A549 (cell line): ENCODE measurements at regions not wholly inside any gene's neighbourhood (a gene's known extent, or its start where the extent isn't known, plus 50 kb on each side); places are given as distances from the start of the nearest gene placed in this dataset.

Source experiments
- ATAC-seq, 2 experiments: fragments of 200-7000 bp in 1 of 2; fragments of >200 bp in 1 of 2; cut with Nextera tagmentation in 1 of 2; cut with Tn5 transposase in 1 of 2; 3 replicates each; pipeline versions ENCODE4 v1.8.0 to v1.9.1; 2018 to 2020; ENCODE audit warnings: mild to moderate bottlenecking in 1 of 2, moderate library complexity in 1 of 2
- CTCF ChIA-PET: fragments of 300-600 bp; sonication (Branson Sonifier 250); formaldehyde crosslinking; extraction: SDS; loops from one replicate; lab custom pipeline; 2021; ENCODE audit warnings: antibody characterized with exemption, inconsistent platforms; lab: Yijun Ruan, JAX
- POLR2A ChIA-PET: fragments of 350-600 bp; formaldehyde crosslinking; extraction: SDS; loops from one replicate; lab custom pipeline; 2021; ENCODE audit warnings: antibody characterized with exemption, inconsistent platforms; lab: Yijun Ruan, JAX
- DNase-seq, 2 experiments: peaks; one replicate each; pipeline versions ENCODE4 v3.0.0 to v3.0.0-alpha.2; 2011 to 2016; ENCODE audit warnings: low read depth in 1 of 2, low spot score in 1 of 2
- FAIRE-seq: peaks from 2 replicates; lab custom pipeline; 2011; peaks lifted over from hg19 to GRCh38; lab: Jason Lieb, UNC
- H3K27ac ChIP-seq, 2 experiments: fragments of >200 bp; sonication (Bioruptor Twin); formaldehyde crosslinking; 3 replicates each; pipeline ENCODE4 v1.5.1; 2016 to 2017
- H3K4me1 ChIP-seq: fragments of >200 bp; sonication (Bioruptor Twin); formaldehyde crosslinking; 3 replicates; pipeline ENCODE4 v1.6.1; 2016
- H3K4me2 ChIP-seq: fragments of >200 bp; sonication (Bioruptor Twin); formaldehyde crosslinking; 3 replicates; pipeline ENCODE4 v1.6.1; 2016
- H3K4me3 ChIP-seq: fragments of >200 bp; sonication (Bioruptor Twin); formaldehyde crosslinking; 3 replicates; pipeline ENCODE4 v1.5.1; 2016
- H3K9me3 ChIP-seq: fragments of >200 bp; sonication (Bioruptor Twin); formaldehyde crosslinking; 3 replicates; pipeline ENCODE4 v1.6.1; 2016
- CHD4 ChIP-seq: fragments of 200-600 bp; sonication (generic); IDR thresholded peaks from 2 replicates; pipeline ENCODE4 v1.6.1; 2016; ENCODE audit warnings: antibody characterized with exemption, mild to moderate bottlenecking, borderline replicate concordance
- FOXS1 ChIP-seq: fragments of 250-450 bp; sonication (Bioruptor Pico); IDR thresholded peaks from 2 replicates; pipeline ENCODE4 v1.5.0; 2020; ENCODE audit warnings: mild to moderate bottlenecking, moderate library complexity
- HDAC2 ChIP-seq: fragments of 200-600 bp; sonication (generic); IDR thresholded peaks from 2 replicates; pipeline ENCODE4 v1.6.1; 2016
- HOXA7 ChIP-seq: fragments of 250-450 bp; sonication (Bioruptor Pico); IDR thresholded peaks from 2 replicates; pipeline ENCODE4 v1.5.0; 2020; ENCODE audit warnings: mild to moderate bottlenecking, moderate library complexity
- HOXB13 ChIP-seq: fragments of 250-450 bp; sonication (Bioruptor Pico); IDR thresholded peaks from 2 replicates; pipeline ENCODE4 v1.5.0; 2020; ENCODE audit warnings: low read depth, mild to moderate bottlenecking, moderate library complexity
- JUN ChIP-seq, 2 experiments: fragments of >200 bp; sonication (Bioruptor Twin); formaldehyde crosslinking; IDR thresholded peaks; 2 replicates in 1 of 2; 3 replicates in 1 of 2; pipeline ENCODE4 v1.6.1; 2016 to 2017
- MAZ ChIP-seq: fragments of 150-350 bp; IDR thresholded peaks from 2 replicates; pipeline ENCODE4 v1.6.1; 2014; ENCODE audit warnings: antibody characterized with exemption, low read depth, low read length, borderline replicate concordance
- NPAS2 ChIP-seq: fragments of 250-450 bp; sonication (Bioruptor Pico); IDR thresholded peaks from 2 replicates; pipeline ENCODE4 v1.8.0; 2022; ENCODE audit warnings: mild to moderate bottlenecking, moderate library complexity, borderline replicate concordance
- NR3C1 ChIP-seq: fragments of >200 bp; sonication (Bioruptor Twin); formaldehyde crosslinking; IDR thresholded peaks from 3 replicates; pipeline ENCODE4 v1.6.1; 2017
- PBX3 ChIP-seq: IDR thresholded peaks from 2 replicates; pipeline ENCODE4 v1.6.1; 2012
- POLR2AphosphoS2 ChIP-seq: conservative IDR thresholded peaks from 2 replicates; pipeline ENCODE4 v1.6.1; 2012; ENCODE audit warnings: low read length, improper control_type of control experiment, inconsistent platforms
- RAD21 ChIP-seq, 2 experiments: fragments of >200 bp in 1 of 2; sonication (Bioruptor Twin) in 1 of 2; formaldehyde crosslinking in 1 of 2; IDR thresholded peaks in 1 of 2; conservative IDR thresholded peaks in 1 of 2; 2 replicates in 1 of 2; 3 replicates in 1 of 2; pipeline ENCODE4 v1.6.1; 2012 to 2018; ENCODE audit warnings: inconsistent platforms in 1 of 2
- REST ChIP-seq: fragments of 200-600 bp; sonication (generic); IDR thresholded peaks from 2 replicates; pipeline ENCODE4 v1.6.1; 2016; ENCODE audit warnings: antibody characterized with exemption, mild to moderate bottlenecking, moderate library complexity
- RFX5 ChIP-seq: fragments of 450-650 bp; IDR thresholded peaks from 2 replicates; pipeline ENCODE4 v1.7.1; 2014; ENCODE audit warnings: antibody characterized with exemption, mild to moderate bottlenecking, moderate library complexity
- SREBF2 ChIP-seq: fragments of 450-650 bp; IDR thresholded peaks from 2 replicates; pipeline ENCODE4 v1.6.1; 2014; ENCODE audit warnings: mild to moderate bottlenecking, moderate library complexity
- TFCP2L1 ChIP-seq: fragments of 250-450 bp; sonication (Bioruptor Pico); IDR thresholded peaks from 2 replicates; pipeline ENCODE4 v1.5.0; 2021; ENCODE audit warnings: mild to moderate bottlenecking
- ZFP36 ChIP-seq: fragments of 450-650 bp; IDR thresholded peaks from 2 replicates; pipeline ENCODE4 v1.6.1; 2014; ENCODE audit warnings: borderline replicate concordance; ENCODE audit not compliant: partially characterized antibody
- WGBS: methylation state at CpG from one replicate; pipeline ENCODE4 v1.1.6; 2017; ENCODE audit errors: missing lambda C conversion rate; 5-methylcytosine and 5-hydroxymethylcytosine counted together
- TF ChIP-seq, protein P1 (sequence below): fragments of >200 bp; sonication (Bioruptor Twin); formaldehyde crosslinking; IDR thresholded peaks from 2 replicates; pipeline ENCODE4 v1.6.1; 2016
- TF ChIP-seq, protein P2 (sequence below): IDR thresholded peaks from 2 replicates; pipeline ENCODE4 v1.6.1; 2012
- TF ChIP-seq, protein P3 (sequence below): fragments of >200 bp; sonication (Bioruptor Twin); formaldehyde crosslinking; IDR thresholded peaks from 3 replicates; pipeline ENCODE4 v1.5.1; 2016
- TF ChIP-seq, protein P4 (sequence below): fragments of 150-350 bp; IDR thresholded peaks from 2 replicates; pipeline ENCODE4 v1.6.1; 2014; ENCODE audit warnings: low read depth, mild to moderate bottlenecking, low read length

DNA sequence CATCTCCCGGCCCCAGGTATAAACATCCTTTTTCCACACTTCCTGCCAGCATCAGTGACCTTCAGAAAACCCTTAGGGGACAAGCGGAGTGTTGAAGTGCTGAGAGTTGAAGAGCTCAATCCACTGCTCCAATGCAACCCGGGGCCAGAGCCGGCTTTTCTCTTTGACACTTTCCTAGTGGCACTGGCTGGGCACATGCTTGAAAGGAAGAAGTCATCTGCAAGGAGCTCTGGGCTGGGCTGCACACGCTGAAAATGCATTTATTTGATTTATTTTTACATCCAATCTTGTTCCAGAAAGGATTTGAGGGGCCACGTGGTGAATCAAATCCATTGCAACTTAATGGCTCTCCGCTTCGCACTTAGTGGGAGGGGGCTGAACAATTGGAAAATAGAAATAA lies 229.0 kb upstream of the DIO3 start:
- TF ChIP-seq PBX3, result no peak
- no peak for TF ChIP-seq ZFP36
- TF ChIP-seq NR3C1, result no peak
- TF ChIP-seq NPAS2 (CRISPR knock-in tag), result no peak
- no peak for TF ChIP-seq TFCP2L1
- TF ChIP-seq, protein P1, sequence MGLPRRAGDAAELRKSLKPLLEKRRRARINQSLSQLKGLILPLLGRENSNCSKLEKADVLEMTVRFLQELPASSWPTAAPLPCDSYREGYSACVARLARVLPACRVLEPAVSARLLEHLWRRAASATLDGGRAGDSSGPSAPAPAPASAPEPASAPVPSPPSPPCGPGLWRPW, result no peak
- TF ChIP-seq POLR2AphosphoS2, result no peak
- TF ChIP-seq HOXB13 (CRISPR knock-in tag), result no peak
- TF ChIP-seq CHD4, result no peak
- TF ChIP-seq FOXS1 (CRISPR knock-in tag), result no peak
- TF ChIP-seq, protein P2, sequence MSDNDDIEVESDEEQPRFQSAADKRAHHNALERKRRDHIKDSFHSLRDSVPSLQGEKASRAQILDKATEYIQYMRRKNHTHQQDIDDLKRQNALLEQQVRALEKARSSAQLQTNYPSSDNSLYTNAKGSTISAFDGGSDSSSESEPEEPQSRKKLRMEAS, result no peak
- no peak for TF ChIP-seq SREBF2
- TF ChIP-seq HOXA7 (CRISPR knock-in tag), result no peak
- no peak for TF ChIP-seq HDAC2
- no peak for TF ChIP-seq RFX5
- TF ChIP-seq, protein P3, sequence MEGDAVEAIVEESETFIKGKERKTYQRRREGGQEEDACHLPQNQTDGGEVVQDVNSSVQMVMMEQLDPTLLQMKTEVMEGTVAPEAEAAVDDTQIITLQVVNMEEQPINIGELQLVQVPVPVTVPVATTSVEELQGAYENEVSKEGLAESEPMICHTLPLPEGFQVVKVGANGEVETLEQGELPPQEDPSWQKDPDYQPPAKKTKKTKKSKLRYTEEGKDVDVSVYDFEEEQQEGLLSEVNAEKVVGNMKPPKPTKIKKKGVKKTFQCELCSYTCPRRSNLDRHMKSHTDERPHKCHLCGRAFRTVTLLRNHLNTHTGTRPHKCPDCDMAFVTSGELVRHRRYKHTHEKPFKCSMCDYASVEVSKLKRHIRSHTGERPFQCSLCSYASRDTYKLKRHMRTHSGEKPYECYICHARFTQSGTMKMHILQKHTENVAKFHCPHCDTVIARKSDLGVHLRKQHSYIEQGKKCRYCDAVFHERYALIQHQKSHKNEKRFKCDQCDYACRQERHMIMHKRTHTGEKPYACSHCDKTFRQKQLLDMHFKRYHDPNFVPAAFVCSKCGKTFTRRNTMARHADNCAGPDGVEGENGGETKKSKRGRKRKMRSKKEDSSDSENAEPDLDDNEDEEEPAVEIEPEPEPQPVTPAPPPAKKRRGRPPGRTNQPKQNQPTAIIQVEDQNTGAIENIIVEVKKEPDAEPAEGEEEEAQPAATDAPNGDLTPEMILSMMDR, result no peak
- no peak for TF ChIP-seq REST
- TF ChIP-seq, all 56 proteins: peak for 0
- H3K4me3 ChIP-seq, result no peak overlapping the region
- peaks cover 4% of the 10 kb centered on the region; the same call in 1 of the 3 replicates for H3K4me1 ChIP-seq
- no peak overlapping the region for H3K27ac ChIP-seq
- FAIRE-seq, result no peak
- ChIA-PET CTCF (no interaction called here), POLR2A (no interaction called here)
- ATAC-seq, result no peak
- H3K9me3 ChIP-seq, result no peaks in the 10 kb centered on the region
- DNase-seq, result no peak
- 63% methylated on average over 8 of the region's 8 CpGs for WGBS
- no peak overlapping the region for H3K4me2 ChIP-seq

DNA sequence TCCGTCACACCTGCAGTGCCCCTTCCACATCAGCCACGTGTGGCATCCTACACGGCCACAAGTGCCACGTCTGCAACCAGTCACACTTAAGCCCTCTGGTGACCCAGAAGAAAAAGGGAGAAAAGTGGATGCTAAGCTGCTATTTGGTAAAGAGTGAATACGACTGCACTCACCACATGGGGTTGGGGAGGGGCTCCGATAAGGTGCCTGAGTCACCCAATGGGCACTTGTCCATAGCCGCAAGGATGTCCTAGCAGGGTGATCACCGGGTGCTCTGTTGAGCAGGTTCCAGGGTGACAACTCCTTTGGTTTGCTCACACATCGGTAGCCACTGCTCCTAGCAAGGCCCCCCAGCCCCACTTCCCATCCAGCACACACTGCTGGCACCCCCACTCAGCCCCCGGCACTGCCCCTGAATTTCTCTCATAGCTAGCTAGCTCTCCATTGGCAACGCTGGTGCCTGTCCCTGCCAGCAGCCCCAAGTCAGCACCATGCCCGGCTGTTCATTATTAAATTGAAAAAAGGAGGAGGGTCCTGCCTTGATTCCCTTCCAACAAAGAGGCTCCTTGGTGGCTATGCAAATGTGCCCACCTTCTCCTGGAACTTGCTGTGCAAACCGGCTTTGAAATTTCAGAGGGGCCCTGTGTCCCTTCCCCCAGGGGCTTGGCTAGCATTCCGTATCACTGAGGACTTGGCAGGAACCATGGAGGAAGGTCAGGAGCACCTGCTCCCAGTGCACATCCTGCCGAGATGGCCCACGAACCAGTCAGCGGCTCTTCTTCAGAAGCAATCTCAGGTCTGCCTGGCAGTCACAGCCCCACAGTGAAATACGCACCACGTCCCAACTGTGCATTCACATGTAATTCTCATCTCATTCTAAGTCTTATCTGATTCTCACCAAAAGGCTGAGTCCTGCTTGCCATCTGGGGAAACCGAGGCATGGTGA lies 227.7 kb upstream of the DIO3 start:
- ATAC-seq, result no peak
- POLR2A ChIA-PET, result no interaction called here
- Histone ChIP-seq H3K9me3 (no peaks in the 10 kb centered on the region), H3K4me2 (no peak overlapping the region)
- TF ChIP-seq MAZ, result no peak
- TF ChIP-seq, protein P4, sequence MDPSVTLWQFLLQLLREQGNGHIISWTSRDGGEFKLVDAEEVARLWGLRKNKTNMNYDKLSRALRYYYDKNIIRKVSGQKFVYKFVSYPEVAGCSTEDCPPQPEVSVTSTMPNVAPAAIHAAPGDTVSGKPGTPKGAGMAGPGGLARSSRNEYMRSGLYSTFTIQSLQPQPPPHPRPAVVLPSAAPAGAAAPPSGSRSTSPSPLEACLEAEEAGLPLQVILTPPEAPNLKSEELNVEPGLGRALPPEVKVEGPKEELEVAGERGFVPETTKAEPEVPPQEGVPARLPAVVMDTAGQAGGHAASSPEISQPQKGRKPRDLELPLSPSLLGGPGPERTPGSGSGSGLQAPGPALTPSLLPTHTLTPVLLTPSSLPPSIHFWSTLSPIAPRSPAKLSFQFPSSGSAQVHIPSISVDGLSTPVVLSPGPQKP, result no peak
- TF ChIP-seq JUN (IDR thresholded peaks at IDR 0.05), result no peak
- TF ChIP-seq RAD21 (conservative IDR thresholded peaks at IDR 0.05 in 1 of 2, IDR thresholded peaks at IDR 0.05 in 1 of 2), result no peak
- TF ChIP-seq, all 56 proteins: peak for 0
- DNase-seq (no peak), FAIRE-seq (no peak)
- no peak overlapping the region for H3K4me3 ChIP-seq
- CTCF ChIA-PET, result no interaction called here
- peaks cover 4% of the 10 kb centered on the region; the same call in 1 of the 3 replicates for H3K4me1 ChIP-seq
- H3K27ac ChIP-seq, result no peak overlapping the region
- WGBS, result 69% methylated on average over 18 of the region's 20 CpGs
